Thoracic aorta (tissue), 2 donors: ENCODE measurements at regions not wholly inside any gene's neighbourhood (a gene's known extent, or its start where the extent isn't known, plus 50 kb on each side); places are given as distances from the start of the nearest gene placed in this dataset.

Experiments
- ATAC-seq: fragments of 150-250 bp; one replicate; pipeline ENCODE4 v1.8.0; 2017; ENCODE audit warnings: low read depth; ENCODE audit not compliant: insufficient number of reproducible peaks, low FRiP score
- DNase-seq: peaks from one replicate; pipeline ENCODE4 v3.0.0-alpha.2; 2020; ENCODE audit warnings: low spot score
- H3K27ac ChIP-seq, 2 donors: fragments of 200-600 bp; sonication (generic); 1 replicate in 1 of 2; 2 replicates in 1 of 2; pipeline ENCODE4 v1.5.1; 2016; ENCODE audit warnings: mild to moderate bottlenecking in 2 of 2, moderate library complexity in 2 of 2
- H3K27me3 ChIP-seq: fragments of 200-600 bp; sonication (generic); replicated peaks from 2 replicates; pipeline ENCODE4 v1.6.0; 2016; ENCODE audit warnings: mild to moderate bottlenecking; ENCODE audit not compliant: insufficient read depth
- H3K36me3 ChIP-seq: fragments of 200-600 bp; sonication (generic); one replicate; pipeline ENCODE4 v1.5.1; 2016
- H3K4me1 ChIP-seq, 2 donors: fragments of 200-600 bp; sonication (generic); 1 replicate in 1 of 2; 2 replicates in 1 of 2; pipeline versions ENCODE4 v1.5.1 to v1.6.0; 2016; ENCODE audit warnings: low read depth in 2 of 2, mild to moderate bottlenecking in 1 of 2; ENCODE audit not compliant: control insufficient read depth in 1 of 2
- H3K4me3 ChIP-seq: fragments of 200-600 bp; sonication (generic); 2 replicates; pipeline ENCODE4 v1.5.1; 2016; ENCODE audit warnings: mild to moderate bottlenecking
- H3K9me3 ChIP-seq: fragments of 200-600 bp; sonication (generic); 2 replicates; pipeline ENCODE4 v1.5.1; 2016
- CTCF ChIP-seq: fragments of 200-600 bp; sonication (generic); IDR thresholded peaks from one replicate; pipeline ENCODE4 v1.5.1; 2019; ENCODE audit warnings: antibody characterized with exemption

- no peak for TF ChIP-seq CTCF
- H3K36me3 ChIP-seq = no peaks in the 10 kb centered on the region
- H3K9me3 ChIP-seq = no peaks in the 10 kb centered on the region
- ATAC-seq = no peak
- no peak overlapping the region for H3K27ac ChIP-seq
- H3K4me1 ChIP-seq = no peaks in the 10 kb centered on the region
- H3K27me3 ChIP-seq = no peaks in the 10 kb centered on the region
- H3K4me3 ChIP-seq = no peak overlapping the region
- no peak for DNase-seq
Measured at GRCh38 chr4:4735136-4735750, 124.2 kb upstream of the MSX1 start.

GRCh38 chr4:4734425-4734824, 125.0 kb upstream of the MSX1 start:
- TF ChIP-seq CTCF = no peak
- no peaks in the 10 kb centered on the region for H3K9me3 ChIP-seq
- no peak for DNase-seq
- no peaks in the 10 kb centered on the region for H3K36me3 ChIP-seq
- H3K27me3 ChIP-seq = no peaks in the 10 kb centered on the region
- H3K4me1 ChIP-seq = no peaks in the 10 kb centered on the region
- no peak for ATAC-seq
- H3K4me3 ChIP-seq = no peak overlapping the region
- H3K27ac ChIP-seq = no peak overlapping the region

- Histone ChIP-seq H3K4me1 (no peaks in the 10 kb centered on the region), H3K9me3 (no peaks in the 10 kb centered on the region), H3K27ac (no peak overlapping the region), H3K27me3 (no peaks in the 10 kb centered on the region), H3K4me3 (no peak overlapping the region), H3K36me3 (no peaks in the 10 kb centered on the region)
- no peak for DNase-seq
- no peak for ATAC-seq
- no peak for TF ChIP-seq CTCF
Measured at GRCh38 chr4:4733663-4734062, 125.8 kb upstream of the MSX1 start.

GRCh38 chr4:4730249-4730648, 129.2 kb upstream of the MSX1 start:
- H3K27ac ChIP-seq = no peak overlapping the region
- DNase-seq = no peak
- no peaks in the 10 kb centered on the region for H3K36me3 ChIP-seq
- TF ChIP-seq CTCF = no peak
- H3K27me3 ChIP-seq = no peaks in the 10 kb centered on the region
- H3K4me3 ChIP-seq = no peak overlapping the region
- peaks cover 8% of the 10 kb centered on the region for H3K9me3 ChIP-seq
- H3K4me1 ChIP-seq = no peaks in the 10 kb centered on the region
- no peak for ATAC-seq

- DNase-seq (no peak), ATAC-seq (no peak)
- peaks cover 8% of the 10 kb centered on the region for H3K9me3 ChIP-seq
- no peaks in the 10 kb centered on the region for H3K4me1 ChIP-seq
- H3K27ac ChIP-seq = no peak overlapping the region
- no peaks in the 10 kb centered on the region for H3K36me3 ChIP-seq
- H3K4me3 ChIP-seq = no peak overlapping the region
- H3K27me3 ChIP-seq = no peaks in the 10 kb centered on the region
- no peak for TF ChIP-seq CTCF
Measured at GRCh38 chr4:4729206-4729605, 130.3 kb upstream of the MSX1 start.
